SH-SY5Y (cell line): ENCODE measurements at regions not wholly inside any gene's neighbourhood (a gene's known extent, or its start where the extent isn't known, plus 50 kb on each side); places are given as distances from the start of the nearest gene placed in this dataset.

ENCODE experiments used
- GATA2 ChIP-seq: IDR thresholded peaks from 2 replicates; pipeline ENCODE4 v1.6.1; 2011; ENCODE audit warnings: mild to moderate bottlenecking, low read depth, low read length
- GATA3 ChIP-seq: IDR thresholded peaks from 2 replicates; pipeline ENCODE4 v1.6.1; 2011; ENCODE audit warnings: low read depth, mild to moderate bottlenecking, low read length, moderate library complexity

DNA sequence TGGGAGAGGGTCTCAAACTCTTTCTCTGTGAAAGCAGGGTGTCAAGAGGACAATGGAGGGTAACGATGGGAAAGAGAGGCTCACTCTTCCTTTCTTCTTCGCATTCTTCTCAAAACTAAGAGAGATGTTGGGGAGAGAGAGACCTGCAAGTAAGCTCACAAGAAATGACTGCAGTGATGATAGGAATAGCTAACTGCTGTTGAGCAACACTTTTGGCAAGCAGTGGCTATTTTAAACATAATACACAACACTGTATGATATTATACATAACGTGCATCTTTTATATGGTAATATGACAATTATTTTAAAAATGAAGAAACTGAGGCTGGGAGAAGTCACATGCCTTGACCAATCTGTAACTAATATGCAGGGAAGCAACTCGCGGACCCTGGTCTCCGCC is 247.5 kb downstream of the CMPK2 start:
- TF ChIP-seq GATA3 = no peak
- no peak for TF ChIP-seq GATA2
